GM21723 (cell line): ENCODE measurements at regions not wholly inside any gene's neighbourhood (a gene's known extent, or its start where the extent isn't known, plus 50 kb on each side); places are given as distances from the start of the nearest gene placed in this dataset.

Experiments
- ATAC-seq: cut with Tn5 transposase; IDR thresholded peaks from one replicate; pipeline ENCODE4 v1.9.1; 2021; ENCODE audit warnings: mild to moderate bottlenecking, moderate library complexity; ENCODE audit not compliant: unreplicated experiment

DNA sequence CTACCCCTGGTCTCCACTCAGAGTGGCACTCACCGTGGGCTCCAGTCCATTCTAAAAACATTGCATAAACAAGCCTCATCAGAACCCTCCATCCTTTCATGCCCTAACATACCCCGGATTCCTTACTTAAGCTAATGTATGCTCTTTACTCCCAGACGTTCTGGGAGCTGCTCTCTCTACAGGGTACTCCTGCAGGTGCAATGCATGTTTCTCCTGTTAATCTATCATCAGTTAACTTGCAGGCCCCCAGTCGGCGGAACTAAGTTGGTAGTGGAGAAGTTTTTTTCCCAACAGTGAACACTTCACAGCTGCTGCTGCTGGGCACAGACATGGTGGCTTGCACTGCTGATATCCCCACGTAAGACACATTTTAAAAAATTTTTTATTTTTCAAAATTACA, 161.6 kb upstream of the FAT1 start:
- no peak for ATAC-seq

DNA sequence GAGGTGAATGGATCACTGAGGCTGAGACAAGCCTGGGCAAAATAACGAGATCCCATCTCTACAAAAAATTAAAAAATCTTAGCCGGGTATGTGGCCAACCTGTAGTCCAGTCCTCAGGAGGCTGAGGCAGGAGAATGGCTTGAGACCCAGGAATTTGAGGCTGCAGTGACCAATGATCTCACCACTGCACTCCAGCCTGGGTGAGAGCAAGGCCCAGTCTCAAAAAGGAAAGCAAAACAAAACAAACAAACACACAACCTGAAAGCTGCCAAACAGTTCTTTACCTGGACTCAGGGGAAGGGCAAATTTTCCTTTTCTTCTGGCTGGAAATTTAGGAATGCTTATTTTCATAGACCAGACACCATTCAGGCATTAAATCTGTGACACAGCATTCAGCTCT, 163.1 kb upstream of the FAT1 start:
- ATAC-seq, result no peak

DNA sequence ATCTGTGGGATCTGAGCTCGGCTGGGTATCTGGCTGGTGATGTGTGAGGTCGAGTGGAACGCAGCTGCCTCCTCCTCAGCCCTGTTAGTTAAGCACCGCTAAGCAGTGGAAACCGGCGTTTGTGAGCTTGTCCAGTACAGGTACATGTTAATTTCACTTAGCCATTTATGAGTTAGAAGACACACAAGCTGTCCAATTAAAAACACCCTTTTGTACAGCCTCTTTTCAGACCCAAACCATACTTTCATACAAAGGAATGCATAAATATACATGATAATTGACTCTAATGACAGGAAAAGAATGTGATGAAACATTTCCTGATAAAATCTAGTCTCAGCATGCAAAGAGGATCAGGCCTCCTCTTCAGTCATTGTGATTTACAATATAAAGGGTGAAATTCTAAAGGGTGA, 163.6 kb upstream of the FAT1 start:
- no peak for ATAC-seq

DNA sequence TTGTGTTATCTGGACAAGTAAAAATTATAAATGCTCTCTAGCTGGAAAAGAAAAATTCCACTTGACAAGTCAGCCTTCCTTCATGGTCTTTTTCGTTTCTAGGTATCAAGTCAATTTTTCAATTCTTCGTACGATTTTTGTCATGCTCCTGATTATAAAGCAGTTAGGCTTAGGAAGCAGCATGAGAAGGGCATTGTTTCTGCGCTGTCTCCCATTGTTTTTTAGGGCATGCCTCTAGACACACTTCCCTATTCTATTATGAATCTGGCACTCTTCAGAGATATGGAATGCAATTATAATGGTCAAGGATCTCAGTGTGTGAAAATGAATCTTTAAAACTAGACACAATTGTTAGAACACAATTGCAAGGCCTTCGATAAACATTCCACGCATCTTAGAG, 164.1 kb upstream of the FAT1 start:
- no peak for ATAC-seq

DNA sequence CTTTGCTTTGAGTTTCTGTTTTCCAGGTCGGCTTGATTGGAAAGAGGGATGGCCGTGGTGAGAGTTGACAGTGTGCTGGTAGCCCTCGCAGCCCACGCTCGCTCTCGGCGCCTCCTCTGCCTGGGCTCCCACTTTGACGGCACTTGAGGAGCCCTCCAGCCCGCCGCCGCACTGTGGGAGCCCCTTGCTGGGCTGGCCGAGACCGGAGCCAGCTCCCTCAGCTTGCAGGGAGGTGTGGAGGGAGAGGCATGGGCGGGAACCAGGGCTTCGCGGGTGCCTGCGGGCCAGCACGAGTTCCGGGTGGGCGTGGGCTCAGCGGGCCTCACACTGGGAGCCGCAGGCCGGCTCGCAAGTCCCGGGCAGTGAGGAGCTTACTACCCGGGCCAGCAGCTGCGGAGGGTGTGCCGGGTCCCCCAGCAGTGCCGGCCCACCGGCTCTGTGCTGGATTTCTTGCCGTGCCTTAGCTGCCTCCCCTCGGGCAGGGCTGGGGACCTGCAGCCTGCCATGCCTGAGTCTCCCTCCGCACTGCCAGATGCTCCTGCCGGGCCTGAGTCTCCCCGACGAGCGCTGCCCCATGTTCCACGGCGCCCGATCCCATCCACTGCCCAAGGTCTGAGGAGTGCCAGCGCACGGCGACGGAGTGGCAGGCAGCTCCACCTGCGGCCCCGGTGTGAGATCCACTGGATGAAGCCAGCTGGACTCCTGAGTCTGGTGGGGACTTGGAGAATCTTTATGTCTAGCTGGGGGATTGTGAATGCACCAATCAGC, 166.4 kb upstream of the FAT1 start:
- ATAC-seq, result no peak

DNA sequence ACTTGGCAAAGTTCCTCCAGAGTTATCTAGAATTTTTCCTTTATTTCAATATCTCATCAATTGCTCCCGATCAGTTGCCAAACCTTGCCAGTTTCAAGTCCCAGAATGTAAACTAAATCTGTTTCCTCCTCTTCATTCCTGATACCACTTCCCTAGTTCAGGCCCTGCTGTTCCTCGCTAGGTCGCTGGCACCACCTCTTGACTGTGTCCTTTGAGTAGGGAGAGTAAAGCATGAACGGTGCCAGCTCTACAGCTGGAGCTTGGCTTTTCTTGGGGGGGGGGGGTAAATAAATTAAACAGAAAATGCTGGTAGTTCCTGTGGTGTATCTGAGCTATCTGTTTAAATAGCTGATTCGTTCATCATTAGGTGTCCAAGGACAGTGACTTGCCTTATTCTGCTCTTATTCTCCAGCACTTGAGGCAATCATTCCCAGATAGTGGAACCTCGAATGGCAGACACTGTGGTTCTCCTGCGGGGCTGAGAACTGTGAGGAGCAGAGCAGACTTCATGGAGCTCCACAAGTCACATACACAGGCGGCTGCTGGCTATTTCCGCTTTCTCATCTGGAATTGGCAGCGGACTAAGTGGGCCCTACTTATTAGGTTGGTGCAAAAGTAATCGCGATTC, 168.3 kb upstream of the FAT1 start:
- no peak for ATAC-seq

DNA sequence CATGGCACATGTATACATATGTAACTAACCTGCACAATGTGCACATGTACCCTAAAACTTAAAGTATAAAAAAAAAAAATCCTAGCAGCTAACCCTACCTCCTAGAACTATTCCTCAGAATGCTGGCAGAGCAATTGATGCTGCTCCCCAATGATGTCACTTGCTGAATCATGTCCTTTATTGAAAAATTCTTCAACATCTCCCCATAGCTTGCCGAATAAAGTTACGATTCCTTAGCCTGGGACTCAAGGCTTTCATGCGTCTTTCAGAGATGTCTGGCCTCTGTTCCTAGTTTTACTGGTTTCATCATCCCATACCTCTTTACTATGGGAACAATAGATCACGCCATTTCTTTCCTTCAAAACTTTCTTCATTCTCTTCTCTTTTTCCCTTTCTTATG, 174.7 kb upstream of the FAT1 start:
- ATAC-seq, result no peak

- ATAC-seq, result no peak
These were observed 176.7 kb upstream of the FAT1 start for GRCh38 chr4:186900232-186900900.

GRCh38 chr4:186900984-186901383, 177.3 kb upstream of the FAT1 start:
- ATAC-seq, result no peak

GRCh38 chr4:186901850-186902249, 178.2 kb upstream of the FAT1 start:
- no peak for ATAC-seq

- ATAC-seq, result no peak
These were observed 178.7 kb upstream of the FAT1 start for GRCh38 chr4:186902361-186902760.

- ATAC-seq, result no peak
These were observed 180.4 kb upstream of the FAT1 start for GRCh38 chr4:186904101-186904500.

DNA sequence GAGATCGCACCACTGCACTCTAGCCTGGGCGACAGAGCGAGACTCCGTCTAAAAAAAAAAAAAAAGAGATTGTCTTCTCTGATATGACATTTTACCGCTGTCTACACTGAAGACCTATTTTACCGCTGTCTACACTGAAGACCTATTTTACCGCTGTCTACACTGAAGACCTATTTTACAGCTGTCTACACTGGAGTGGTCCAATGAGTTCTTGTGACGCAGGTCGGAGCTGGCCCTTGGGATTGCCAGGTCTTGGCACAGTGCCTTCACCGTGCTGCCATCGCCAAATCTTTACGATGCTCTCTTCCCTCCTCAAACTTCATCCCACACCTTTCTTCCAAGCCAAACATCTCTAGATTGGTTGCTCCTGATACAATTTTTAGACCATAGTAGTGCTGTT, 183.1 kb upstream of the FAT1 start:
- no peak for ATAC-seq

DNA sequence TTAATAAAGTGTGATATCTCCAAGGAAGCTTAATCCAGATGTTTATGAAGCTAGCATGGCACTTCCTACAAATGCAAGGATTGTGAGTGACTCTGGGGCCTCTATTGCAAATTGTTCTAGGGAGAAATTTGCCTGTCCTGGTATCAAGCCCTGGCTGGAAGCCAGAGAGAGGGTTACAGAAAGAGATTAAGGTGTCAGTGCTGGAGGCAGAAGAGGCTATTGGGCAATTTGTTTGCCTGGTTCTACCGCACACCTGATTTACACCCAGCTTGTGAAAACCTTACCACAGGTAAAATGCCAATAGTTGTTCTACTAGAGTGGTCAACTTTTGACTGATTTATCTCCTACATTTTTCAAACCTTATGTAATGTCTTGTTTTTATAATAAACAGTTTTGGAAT, 186.7 kb upstream of the FAT1 start:
- no peak for ATAC-seq

DNA sequence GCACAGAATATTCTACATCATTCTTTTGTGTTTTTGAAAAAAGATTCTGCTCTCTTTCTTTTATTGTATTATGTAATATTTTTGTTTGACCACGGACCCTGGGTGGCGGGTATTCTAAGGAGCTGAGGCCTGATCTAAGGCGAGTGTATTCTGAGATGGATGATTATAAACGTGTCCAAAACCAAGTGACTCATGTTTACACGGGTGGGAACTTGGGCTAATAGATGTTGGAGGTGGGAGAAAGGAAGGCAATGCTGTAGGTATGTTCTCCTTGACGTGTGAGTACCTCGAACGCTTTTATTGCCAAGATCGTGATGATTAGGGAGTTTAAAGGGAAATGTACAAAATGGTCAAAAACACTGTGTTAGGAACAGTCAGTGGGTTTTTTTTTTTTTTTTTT, 188.9 kb upstream of the FAT1 start:
- no peak for ATAC-seq

- ATAC-seq, result no peak
These were observed 192.2 kb upstream of the FAT1 start for GRCh38 chr4:186915816-186916215.

- no peak for ATAC-seq
These were observed 193.5 kb upstream of the FAT1 start for GRCh38 chr4:186917136-186917535.

DNA sequence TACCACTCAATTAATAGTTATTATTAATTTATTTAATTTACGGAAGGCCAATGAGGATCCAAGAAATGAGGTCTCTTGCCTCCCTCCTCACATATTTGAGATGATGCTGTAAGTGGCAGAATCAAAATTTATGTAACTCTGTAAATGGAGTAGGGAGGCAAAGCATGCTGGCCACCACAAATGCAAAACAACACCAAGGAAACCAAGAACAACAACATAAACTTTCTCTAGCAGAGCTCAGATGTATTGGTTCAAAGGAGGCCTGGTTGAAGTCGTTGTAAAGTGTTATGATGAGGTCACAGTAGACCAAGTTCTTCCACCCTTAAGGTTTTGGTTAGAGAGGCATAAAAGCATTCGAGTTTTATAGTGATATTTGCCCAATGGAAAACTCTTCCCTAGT, 194.8 kb upstream of the FAT1 start:
- ATAC-seq, result no peak

DNA sequence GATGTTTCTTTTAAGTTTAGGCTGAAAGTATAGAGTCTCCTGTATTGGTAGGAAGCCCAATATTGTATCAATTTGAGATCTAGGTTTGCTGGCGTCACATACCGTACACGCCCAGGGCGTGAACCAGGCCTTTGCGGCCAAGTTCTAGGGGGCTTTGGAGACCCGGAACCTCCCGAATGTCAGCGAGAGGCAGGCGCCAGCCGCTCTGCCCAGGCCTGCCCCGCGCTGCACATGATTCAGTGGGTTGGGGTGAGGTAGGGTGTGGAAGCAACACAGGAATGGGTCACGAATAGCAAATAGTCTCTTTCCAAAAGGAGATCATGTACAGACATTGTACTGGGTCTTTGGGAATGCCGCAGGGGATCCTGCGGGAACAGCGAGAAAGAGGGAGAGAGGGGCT, 195.7 kb upstream of the FAT1 start:
- ATAC-seq, result no peak

GRCh38 chr4:186920483-186920882, 196.8 kb upstream of the FAT1 start:
- ATAC-seq, result no peak

DNA sequence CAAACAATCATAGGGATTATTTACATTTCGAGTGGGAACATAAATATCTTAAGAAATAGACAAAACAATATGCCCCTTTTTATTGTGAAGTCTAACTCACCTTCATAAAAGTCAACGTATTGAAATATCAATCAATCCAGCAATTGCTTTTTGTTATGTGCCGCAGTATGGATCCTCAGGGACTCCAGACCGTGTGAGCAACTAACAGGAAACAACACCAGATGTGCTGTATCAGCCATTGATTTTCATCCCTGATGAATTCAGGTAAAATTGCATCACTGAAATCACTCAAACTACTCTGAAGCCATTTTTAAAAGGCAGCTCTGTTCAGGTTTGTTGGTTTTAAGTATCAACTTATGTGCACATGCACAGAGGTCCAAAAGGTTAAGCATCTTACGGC, 197.3 kb upstream of the FAT1 start:
- ATAC-seq, result no peak

DNA sequence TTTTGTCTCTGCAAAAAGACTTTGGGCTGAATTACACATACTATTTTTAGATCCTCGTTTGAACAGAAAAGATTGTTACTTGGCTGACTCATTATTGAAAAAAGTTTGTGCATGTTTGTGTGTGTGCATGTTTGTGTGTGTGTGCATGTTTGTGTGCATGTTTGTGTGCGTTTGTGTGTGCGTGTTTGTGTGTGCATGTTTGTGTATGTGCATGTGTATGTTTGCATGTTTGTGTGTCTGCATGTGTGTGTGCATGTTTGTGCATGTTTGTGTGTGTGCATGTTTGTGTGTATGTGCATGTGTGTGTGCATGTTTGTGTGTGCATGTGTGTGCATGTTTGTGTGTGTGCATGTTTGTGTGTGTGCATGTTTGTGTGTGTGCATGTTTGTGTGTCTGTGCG, 201.1 kb upstream of the FAT1 start:
- no peak for ATAC-seq
